Right cardiac atrium (tissue), 5 donors: ENCODE measurements at regions not wholly inside any gene's neighbourhood (a gene's known extent, or its start where the extent isn't known, plus 50 kb on each side); places are given as distances from the start of the nearest gene placed in this dataset.

Source experiments
- ATAC-seq, 2 donors: fragments of 200-7000 bp; cut with Tn5 transposase; one replicate each; pipeline versions ENCODE4 v1.8.0 to v1.9.1; 2020; ENCODE audit warnings: moderate library complexity in 2 of 2, mild to moderate bottlenecking in 1 of 2
- DNase-seq, 3 donors: peaks; one replicate each; pipeline ENCODE4 v3.0.0-alpha.2; 2020
- H3K27ac ChIP-seq: one replicate; pipeline ENCODE4 v1.5.1; 2013; ENCODE audit warnings: mild to moderate bottlenecking, low read length, control low read depth, moderate library complexity
- H3K27me3 ChIP-seq: one replicate; pipeline ENCODE4 v1.6.1; 2013; ENCODE audit not compliant: control insufficient read depth, insufficient read depth
- H3K4me1 ChIP-seq: one replicate; pipeline ENCODE4 v1.6.1; 2013; ENCODE audit warnings: low read length; ENCODE audit not compliant: control insufficient read depth, insufficient read depth
- H3K4me3 ChIP-seq: one replicate; pipeline ENCODE4 v1.5.1; 2013; ENCODE audit warnings: low read length, control low read depth
- H3K9me3 ChIP-seq: one replicate; pipeline ENCODE4 v1.6.1; 2013; ENCODE audit warnings: low read length; ENCODE audit not compliant: control insufficient read depth
- WGBS: extraction: QIAGEN DNeasy Blood & Tissue Kit; methylation state at CpG from one replicate; pipeline ENCODE4 v1.1.7; 2013; 5-methylcytosine and 5-hydroxymethylcytosine counted together
- intact Hi-C, 4 donors: fragments of 100-400 bp; cut with DNase I; formaldehyde crosslinking; loops; one replicate each; pipeline versions ENCODE4 v1.11.0 to v1.14.0; 2022 to 2023
- donor health status: healthy with polysubstance abuse.
- donor health status: DM: no; HTN: yes; CAD: no.
- donor health status: DM: no; HTN: no; CAD: no.
- donor health status: DM: no; HTN: yes; CAD: no; lungs with severe emphysema.
- donor health status: DM: yes; HTN: yes; CAD: no.

- no peak overlapping the region for H3K4me3 ChIP-seq
- intact Hi-C loops, result no loop called here
- H3K27ac ChIP-seq, result no peak overlapping the region
- 85% methylated on average over 7 of the region's 7 CpGs for WGBS
- peak in 1 of 2 donors; percentile 19 for ATAC-seq
- no peaks in the 10 kb centered on the region for H3K4me1 ChIP-seq
- H3K9me3 ChIP-seq, result no peaks in the 10 kb centered on the region
- no peaks in the 10 kb centered on the region for H3K27me3 ChIP-seq
- peak in 2 of 3 donors; percentile 10 to 35 for DNase-seq
Observed at GRCh38 chr6:120873125-120873865, 461.0 kb downstream of the TBC1D32 start.

- H3K4me3 ChIP-seq, result no peak overlapping the region
- no peaks in the 10 kb centered on the region for H3K9me3 ChIP-seq
- WGBS, result 85% methylated on average over 10 of the region's 10 CpGs
- ATAC-seq (no peak), DNase-seq (no peak)
- H3K27me3 ChIP-seq, result no peaks in the 10 kb centered on the region
- intact Hi-C loops, result no loop called here
- H3K4me1 ChIP-seq, result no peaks in the 10 kb centered on the region
- H3K27ac ChIP-seq, result no peak overlapping the region
Observed at GRCh38 chr6:120872262-120872578, 462.1 kb downstream of the TBC1D32 start.

GRCh38 chr6:120871416-120872261 is 462.6 kb downstream of the TBC1D32 start:
- intact Hi-C loops, result no loop called here
- no peaks in the 10 kb centered on the region for H3K4me1 ChIP-seq
- no peaks in the 10 kb centered on the region for H3K9me3 ChIP-seq
- no peak overlapping the region for H3K4me3 ChIP-seq
- H3K27me3 ChIP-seq, result no peaks in the 10 kb centered on the region
- 79% methylated on average over 23 of the region's 23 CpGs for WGBS
- peak in 1 of 2 donors; percentile 19 for ATAC-seq
- H3K27ac ChIP-seq, result no peak overlapping the region
- peak in 2 of 3 donors; percentile 26 to 32 for DNase-seq

- WGBS, result 38% methylated on average over 1 of the region's 1 CpG
- DNase-seq (no peak), ATAC-seq (no peak)
- Histone ChIP-seq H3K27me3 (no peaks in the 10 kb centered on the region), H3K27ac (no peak overlapping the region), H3K4me1 (no peaks in the 10 kb centered on the region), H3K9me3 (no peaks in the 10 kb centered on the region), H3K4me3 (no peak overlapping the region)
- intact Hi-C loops, result no loop called here
Observed at GRCh38 chr6:120869397-120869796, 464.9 kb downstream of the TBC1D32 start.

- WGBS, result 87% methylated on average over 3 of the region's 3 CpGs
- intact Hi-C loops, result no loop called here
- ATAC-seq (no peak), DNase-seq (peak in 2 of 3 donors; percentile 2 to 32)
- H3K9me3 ChIP-seq, result no peaks in the 10 kb centered on the region
- H3K4me1 ChIP-seq, result no peaks in the 10 kb centered on the region
- no peak overlapping the region for H3K4me3 ChIP-seq
- no peaks in the 10 kb centered on the region for H3K27me3 ChIP-seq
- no peak overlapping the region for H3K27ac ChIP-seq
Observed at GRCh38 chr6:120857422-120857821, 476.9 kb downstream of the TBC1D32 start.

- H3K4me1 ChIP-seq, result no peaks in the 10 kb centered on the region
- ATAC-seq, result no peak
- intact Hi-C loops, result no loop called here
Observed at GRCh38 chr6:120854583-120854982, 479.7 kb downstream of the TBC1D32 start.

GRCh38 chr6:120853489-120853888 is 480.8 kb downstream of the TBC1D32 start:
- ATAC-seq, result no peak
- intact Hi-C loops, result no loop called here
- WGBS, result 50% methylated on average over 2 of the region's 2 CpGs
- H3K9me3 ChIP-seq, result no peaks in the 10 kb centered on the region
- no peak for DNase-seq
- H3K4me3 ChIP-seq, result no peak overlapping the region
- H3K4me1 ChIP-seq, result no peaks in the 10 kb centered on the region
- H3K27ac ChIP-seq, result no peak overlapping the region
- no peaks in the 10 kb centered on the region for H3K27me3 ChIP-seq

More at GRCh38 chr6:120854583-120854982, 479.7 kb downstream of the TBC1D32 start:
- Histone ChIP-seq H3K27me3 (no peaks in the 10 kb centered on the region), H3K4me3 (no peak overlapping the region), H3K9me3 (no peaks in the 10 kb centered on the region), H3K27ac (no peak overlapping the region)
- no peak for DNase-seq

GRCh38 chr6:120852293-120852849 is 481.9 kb downstream of the TBC1D32 start:
- WGBS, result 7% methylated on average over 1 of the region's 1 CpG
- DNase-seq (no peak), ATAC-seq (no peak)
- Histone ChIP-seq H3K9me3 (no peaks in the 10 kb centered on the region), H3K27ac (no peak overlapping the region), H3K27me3 (no peaks in the 10 kb centered on the region), H3K4me3 (no peak overlapping the region), H3K4me1 (no peaks in the 10 kb centered on the region)
- intact Hi-C loops, result no loop called here

- 44% methylated on average over 2 of the region's 2 CpGs for WGBS
- H3K27ac ChIP-seq, result no peak overlapping the region
- no peaks in the 10 kb centered on the region for H3K4me1 ChIP-seq
- intact Hi-C loops, result no loop called here
- ATAC-seq, result no peak
- no peaks in the 10 kb centered on the region for H3K27me3 ChIP-seq
- no peaks in the 10 kb centered on the region for H3K9me3 ChIP-seq
- no peak overlapping the region for H3K4me3 ChIP-seq
- peak in 2 of 3 donors; percentile 15 to 40 for DNase-seq
Observed at GRCh38 chr6:120826253-120826652, 508.0 kb downstream of the TBC1D32 start.

- intact Hi-C loops, result no loop called here
- DNase-seq (no peak), ATAC-seq (no peak)
Observed at GRCh38 chr6:120816794-120817193, 517.5 kb downstream of the TBC1D32 start.

GRCh38 chr6:120805276-120805675 is 529.0 kb downstream of the TBC1D32 start:
- Histone ChIP-seq H3K4me1 (no peaks in the 10 kb centered on the region), H3K27me3 (no peaks in the 10 kb centered on the region), H3K9me3 (no peaks in the 10 kb centered on the region), H3K4me3 (no peak overlapping the region), H3K27ac (no peak overlapping the region)
- WGBS, result 60% methylated on average over 3 of the region's 3 CpGs
- DNase-seq (no peak), ATAC-seq (no peak)
- intact Hi-C loops, result no loop called here

More at GRCh38 chr6:120816794-120817193, 517.5 kb downstream of the TBC1D32 start:
- H3K27me3 ChIP-seq, result no peaks in the 10 kb centered on the region
- no peak overlapping the region for H3K4me3 ChIP-seq
- no peak overlapping the region for H3K27ac ChIP-seq
- no peaks in the 10 kb centered on the region for H3K9me3 ChIP-seq
- H3K4me1 ChIP-seq, result no peaks in the 10 kb centered on the region
